ENCODE measurements at regions not wholly inside any gene's neighbourhood (a gene's known extent, or its start where the extent isn't known, plus 50 kb on each side); places are given as distances from the start of the nearest gene placed in this dataset.

DNA sequence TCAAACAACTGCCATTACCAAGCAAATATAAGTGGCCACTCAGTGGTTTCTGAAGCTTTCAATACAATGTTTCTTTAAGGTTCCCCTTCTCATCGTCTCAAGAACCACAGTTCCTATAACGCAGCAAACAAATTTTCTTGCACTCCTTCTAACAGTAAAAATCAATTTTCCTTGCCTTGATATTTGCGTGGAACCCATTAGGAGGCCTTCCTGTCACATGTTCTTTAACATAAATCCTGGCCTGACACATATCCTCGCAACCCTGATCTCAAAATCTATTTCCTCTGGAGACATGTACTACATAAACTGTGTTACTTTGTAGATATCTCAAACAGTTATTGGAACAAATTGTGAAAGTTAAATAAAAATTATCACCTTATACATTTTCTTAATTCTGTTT lies 65.9 kb upstream of the MANEA start:
- DNase-seq = no peak

DNA sequence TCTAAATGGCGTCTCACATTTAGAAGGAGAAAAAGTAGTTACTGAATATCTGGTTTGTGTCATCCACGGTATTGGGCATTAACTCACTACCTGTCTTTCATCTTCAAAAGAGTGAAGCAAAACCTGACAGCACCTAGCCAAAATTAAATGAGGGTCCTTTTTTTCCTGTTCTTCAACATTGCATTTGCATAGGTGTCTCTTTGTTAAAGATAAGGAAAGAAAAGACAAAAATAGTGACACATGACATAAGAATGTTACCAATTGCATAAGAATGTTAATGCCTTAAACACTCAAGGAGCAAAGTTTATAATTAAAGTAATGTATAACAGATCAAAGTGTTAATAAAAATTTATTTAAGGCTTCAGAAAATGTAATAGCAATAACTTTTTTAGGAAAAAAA lies 61.4 kb upstream of the MANEA start:
- no peak for DNase-seq

DNA sequence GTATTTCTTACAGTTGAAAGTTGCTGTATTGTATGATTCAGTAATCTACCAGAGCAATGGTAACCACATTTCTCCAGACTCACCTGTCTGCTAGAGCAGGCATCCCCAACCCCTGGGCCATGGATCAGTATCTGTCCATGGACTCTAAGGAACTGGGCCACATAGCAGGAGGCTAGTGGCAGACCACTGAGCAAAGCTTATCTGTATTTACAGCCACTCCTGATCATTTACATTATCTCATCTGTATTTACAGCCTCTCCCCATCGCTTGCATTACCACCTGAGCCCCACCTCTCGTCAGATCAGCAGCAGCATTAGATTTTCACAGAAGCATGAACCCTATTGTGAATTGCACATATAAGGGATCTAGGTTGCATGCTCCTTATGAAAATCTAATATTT lies 60.3 kb upstream of the MANEA start:
- no peak for DNase-seq

DNA sequence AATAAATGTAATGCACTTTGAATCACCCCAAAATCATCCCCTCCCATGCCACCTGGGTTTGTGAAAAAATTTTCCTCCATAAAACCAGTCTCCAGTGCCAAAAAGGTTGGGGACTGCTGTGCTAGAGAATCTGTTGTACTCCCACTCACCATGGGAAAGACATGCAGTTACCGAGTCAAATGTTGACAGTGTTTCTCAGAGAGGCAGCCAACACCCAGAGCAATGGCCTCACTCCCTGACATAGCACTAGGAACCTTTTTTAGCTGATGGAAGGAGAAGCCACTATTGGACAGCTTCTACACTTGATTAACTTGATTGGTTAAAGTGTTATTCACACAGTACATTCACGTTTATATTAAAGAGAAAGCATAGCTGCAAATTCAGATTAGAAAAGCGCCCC lies 59.8 kb upstream of the MANEA start:
- DNase-seq = no peak

DNA sequence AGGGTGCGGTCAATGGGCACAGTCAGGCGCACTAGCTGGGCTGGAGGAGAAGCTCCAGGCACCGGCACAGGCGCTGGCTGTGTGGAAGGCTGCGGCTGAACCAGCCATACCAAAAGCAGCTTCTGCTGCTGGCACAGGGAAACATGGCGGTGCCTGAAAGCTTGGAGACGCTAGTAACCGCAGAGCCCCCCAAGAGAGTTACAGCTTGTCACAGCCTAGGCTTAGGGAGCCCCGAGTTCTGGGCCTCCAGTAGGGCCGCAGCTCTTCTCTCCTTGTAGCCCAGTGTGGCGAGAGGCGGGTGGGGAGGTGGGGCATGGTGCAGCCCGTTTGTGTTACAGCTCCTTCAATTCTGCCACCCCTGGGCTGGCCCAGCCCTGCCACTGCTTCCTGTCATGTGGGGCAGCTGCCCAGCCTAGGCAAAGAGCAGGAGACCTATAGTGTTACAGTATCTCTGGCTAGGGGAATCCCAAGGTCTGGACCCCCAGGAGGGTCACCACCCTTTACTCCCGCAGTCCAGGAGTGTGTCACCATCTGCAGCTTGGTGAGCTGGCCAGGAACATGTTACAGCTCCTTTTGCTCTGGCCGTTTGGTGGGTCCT lies 58.6 kb upstream of the MANEA start:
- no peak for DNase-seq

DNA sequence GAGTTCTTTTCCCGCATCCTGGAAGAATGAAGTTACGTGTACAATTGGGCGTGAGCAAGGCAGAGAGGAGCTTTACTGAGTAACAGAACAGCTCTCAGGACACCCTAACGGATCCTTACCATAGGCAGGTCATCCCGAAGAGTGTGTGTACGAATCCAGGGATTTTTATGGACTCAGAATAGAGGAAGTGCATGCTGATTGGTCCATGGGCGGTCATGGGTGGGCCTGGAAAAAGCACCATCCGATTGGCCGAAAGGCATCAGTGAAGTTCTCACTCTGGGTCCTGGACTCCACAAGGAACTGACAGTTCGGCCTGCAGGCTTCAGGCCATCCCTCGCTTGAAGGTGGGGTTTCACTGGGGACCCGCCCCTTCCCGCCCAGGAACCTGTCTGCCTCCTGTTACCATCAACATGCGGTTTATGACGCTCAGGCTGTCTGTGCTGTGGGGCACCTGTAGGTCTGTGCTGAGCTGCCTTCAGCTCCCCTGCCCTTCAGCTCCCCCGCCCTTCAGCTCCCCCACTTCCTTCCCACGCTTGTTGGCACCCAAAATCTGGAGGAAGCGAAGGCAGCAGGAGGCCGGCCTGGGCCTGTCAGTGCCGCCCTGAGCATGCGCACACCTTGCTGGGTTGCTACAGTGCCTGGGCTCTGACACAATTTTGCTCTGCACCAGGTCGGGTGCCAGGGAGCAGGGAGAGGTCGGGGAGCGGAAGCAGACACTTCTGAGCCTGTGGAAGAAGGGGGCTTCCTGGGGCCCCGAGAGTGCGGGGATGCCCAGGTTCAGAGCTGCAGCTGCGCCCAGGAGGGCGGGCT lies 57.9 kb upstream of the MANEA start:
- DNase-seq = no peak

DNA sequence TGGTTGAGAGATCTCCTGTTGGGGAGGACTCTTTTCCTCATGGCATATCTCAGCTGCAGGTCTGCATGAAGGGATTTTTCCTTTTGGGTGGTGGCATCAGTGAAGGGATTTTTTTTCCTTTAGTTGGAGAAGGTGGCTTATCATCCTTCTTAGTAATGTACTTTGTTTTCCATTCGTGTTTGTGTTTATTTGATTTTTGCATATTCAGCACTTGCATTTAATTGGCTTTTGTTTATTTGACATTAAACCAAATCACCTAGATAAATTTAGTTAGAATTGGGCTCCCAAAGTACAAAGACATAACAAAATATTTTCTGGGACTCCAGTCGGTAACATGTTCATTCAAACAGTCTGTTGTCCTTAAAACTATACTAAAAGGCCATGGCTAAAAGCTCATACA lies 56.2 kb upstream of the MANEA start:
- DNase-seq = no peak

All from suppressor macrophage (primary cell).